C4-2B (cell line): ENCODE measurements at regions not wholly inside any gene's neighbourhood (a gene's known extent, or its start where the extent isn't known, plus 50 kb on each side); places are given as distances from the start of the nearest gene placed in this dataset.

Experiments
- H3K27ac ChIP-seq: fragments of 450-650 bp; 2 replicates; pipeline ENCODE4 v1.5.1; 2017
- ZFX ChIP-seq: fragments of 450-650 bp; IDR thresholded peaks from 2 replicates; pipeline ENCODE4 v1.6.1; 2017
- TF ChIP-seq, protein P1 (sequence below): fragments of 450-650 bp; conservative IDR thresholded peaks from 2 replicates; pipeline ENCODE4 v1.5.1; 2017; ENCODE audit warnings: mild to moderate bottlenecking

GRCh38 chr6:106894978-106895702 lies 79.4 kb downstream of the CD24 start:
- H3K27ac ChIP-seq, result no peak overlapping the region
- no peak for TF ChIP-seq ZFX
- TF ChIP-seq, protein P1, sequence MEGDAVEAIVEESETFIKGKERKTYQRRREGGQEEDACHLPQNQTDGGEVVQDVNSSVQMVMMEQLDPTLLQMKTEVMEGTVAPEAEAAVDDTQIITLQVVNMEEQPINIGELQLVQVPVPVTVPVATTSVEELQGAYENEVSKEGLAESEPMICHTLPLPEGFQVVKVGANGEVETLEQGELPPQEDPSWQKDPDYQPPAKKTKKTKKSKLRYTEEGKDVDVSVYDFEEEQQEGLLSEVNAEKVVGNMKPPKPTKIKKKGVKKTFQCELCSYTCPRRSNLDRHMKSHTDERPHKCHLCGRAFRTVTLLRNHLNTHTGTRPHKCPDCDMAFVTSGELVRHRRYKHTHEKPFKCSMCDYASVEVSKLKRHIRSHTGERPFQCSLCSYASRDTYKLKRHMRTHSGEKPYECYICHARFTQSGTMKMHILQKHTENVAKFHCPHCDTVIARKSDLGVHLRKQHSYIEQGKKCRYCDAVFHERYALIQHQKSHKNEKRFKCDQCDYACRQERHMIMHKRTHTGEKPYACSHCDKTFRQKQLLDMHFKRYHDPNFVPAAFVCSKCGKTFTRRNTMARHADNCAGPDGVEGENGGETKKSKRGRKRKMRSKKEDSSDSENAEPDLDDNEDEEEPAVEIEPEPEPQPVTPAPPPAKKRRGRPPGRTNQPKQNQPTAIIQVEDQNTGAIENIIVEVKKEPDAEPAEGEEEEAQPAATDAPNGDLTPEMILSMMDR, result no peak

GRCh38 chr6:106892186-106892585 lies 82.3 kb downstream of the CD24 start:
- TF ChIP-seq ZFX, result no peak
- TF ChIP-seq, protein P1, result no peak
- H3K27ac ChIP-seq, result no peak overlapping the region

- no peak overlapping the region for H3K27ac ChIP-seq
- no peak for TF ChIP-seq ZFX
- TF ChIP-seq, protein P1, result no peak
Measured at GRCh38 chr6:106890447-106890846, 84.1 kb downstream of the CD24 start.

- TF ChIP-seq, protein P1, result no peak
- no peak for TF ChIP-seq ZFX
- H3K27ac ChIP-seq, result no peak overlapping the region
Measured at GRCh38 chr6:106889692-106890091, 84.8 kb downstream of the CD24 start.

DNA sequence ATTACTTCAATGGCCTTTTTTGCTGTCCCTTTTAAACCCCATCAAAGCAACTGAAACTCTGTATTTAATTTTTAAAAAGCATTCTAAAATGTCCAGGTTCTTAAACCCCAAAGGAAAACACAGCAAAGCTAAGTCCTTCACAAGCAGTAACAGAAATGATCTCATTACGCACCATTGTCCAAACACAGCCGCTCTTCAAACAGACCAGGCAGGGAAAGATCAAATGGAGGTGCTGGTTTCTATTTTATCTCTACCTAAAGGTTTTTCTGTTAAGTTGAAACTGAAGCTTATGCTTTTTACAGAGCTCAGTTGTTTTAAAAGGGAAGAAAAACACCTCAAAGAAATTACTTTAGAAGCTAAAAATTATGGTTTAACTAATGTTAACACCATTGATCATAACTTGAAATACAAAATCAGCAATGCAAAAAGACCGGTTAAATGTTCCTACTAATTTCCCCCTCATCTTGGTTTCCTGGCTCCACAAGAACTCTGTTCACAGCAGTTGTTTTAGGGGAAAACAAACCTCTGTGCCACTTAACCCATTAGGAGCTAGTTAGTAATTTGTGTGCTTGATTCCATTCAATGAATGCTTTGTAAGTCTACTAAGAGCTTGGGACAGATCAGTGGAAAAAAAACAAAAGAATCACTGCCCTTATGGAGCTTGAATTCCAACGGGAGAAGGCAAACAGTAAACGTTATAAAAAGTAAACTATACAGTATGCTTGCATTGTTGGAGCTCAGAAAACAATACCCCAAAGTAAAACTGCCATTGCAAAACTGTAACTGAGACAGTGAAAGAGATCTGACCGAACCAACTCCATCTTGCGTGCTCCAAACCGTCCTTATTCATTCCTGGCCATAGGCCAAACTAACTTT lies 87.4 kb downstream of the CD24 start:
- TF ChIP-seq ZFX, result no peak
- TF ChIP-seq, protein P1, result no peak
- no peak overlapping the region for H3K27ac ChIP-seq

GRCh38 chr6:106886081-106886843 lies 88.3 kb downstream of the CD24 start:
- TF ChIP-seq ZFX, result no peak
- TF ChIP-seq, protein P1, result no peak
- H3K27ac ChIP-seq, result no peak overlapping the region
